Peyer's patch (tissue), 4 donors: ENCODE measurements at regions not wholly inside any gene's neighbourhood (a gene's known extent, or its start where the extent isn't known, plus 50 kb on each side); places are given as distances from the start of the nearest gene placed in this dataset.

Source experiments
- DNase-seq, 3 donors: peaks; one replicate each; pipeline ENCODE4 v3.0.0-alpha.2; 2017 to 2019
- H3K27ac ChIP-seq, 4 donors: fragments of 200-600 bp; sonication (generic); one replicate each; pipeline ENCODE4 v1.5.1; 2016 to 2019
- H3K27me3 ChIP-seq, 2 donors: fragments of 200-600 bp; sonication (generic); one replicate each; pipeline ENCODE4 v1.5.1; 2019
- H3K36me3 ChIP-seq, 3 donors: fragments of 200-600 bp; sonication (generic); one replicate each; pipeline ENCODE4 v1.5.1; 2016 to 2019
- H3K4me1 ChIP-seq, 4 donors: fragments of 200-600 bp; sonication (generic); one replicate each; pipeline ENCODE4 v1.5.1; 2016 to 2019
- H3K4me3 ChIP-seq, 4 donors: fragments of 200-600 bp; sonication (generic); 1 replicate in 3 of 4; 2 replicates in 1 of 4; pipeline ENCODE4 v1.5.1; 2016 to 2019; ENCODE audit warnings: mild to moderate bottlenecking in 1 of 4
- H3K9me3 ChIP-seq, 4 donors: fragments of 200-600 bp; sonication (generic); one replicate each; pipeline ENCODE4 v1.5.1; 2016 to 2019; ENCODE audit warnings: mild to moderate bottlenecking in 1 of 4
- CTCF ChIP-seq, 6 experiments: fragments of 450-650 bp in 4 of 6; fragments of 200-600 bp in 2 of 6; sonication (generic) in 1 of 6; IDR thresholded peaks; one replicate each; pipeline ENCODE4 v1.5.1; 2017 to 2019; ENCODE audit warnings: antibody characterized with exemption in 6 of 6, mild to moderate bottlenecking in 3 of 6, moderate library complexity in 1 of 6
- POLR2A ChIP-seq, 2 donors: fragments of 450-650 bp; IDR thresholded peaks; one replicate each; pipeline ENCODE4 v1.5.1; 2017; ENCODE audit warnings: antibody characterized with exemption in 2 of 2, mild to moderate bottlenecking in 2 of 2, moderate library complexity in 2 of 2

- Histone ChIP-seq H3K4me1 (no peaks in the 10 kb centered on the region), H3K9me3 (no peaks in the 10 kb centered on the region), H3K27ac (no peak overlapping the region), H3K27me3 (no peaks in the 10 kb centered on the region), H3K36me3 (no peaks in the 10 kb centered on the region), H3K4me3 (no peak overlapping the region)
- no peak for TF ChIP-seq POLR2A (IDR thresholded peaks at IDR 0.05)
- no peak for TF ChIP-seq CTCF (IDR thresholded peaks at IDR 0.05)
- no peak for DNase-seq
Observed at GRCh38 chr3:147729641-147730040, 320.5 kb downstream of the ZIC1 start.

GRCh38 chr3:147730284-147730683, 321.1 kb downstream of the ZIC1 start:
- Histone ChIP-seq H3K9me3 (no peaks in the 10 kb centered on the region), H3K36me3 (no peaks in the 10 kb centered on the region), H3K4me3 (no peak overlapping the region), H3K27ac (no peak overlapping the region), H3K4me1 (no peaks in the 10 kb centered on the region), H3K27me3 (no peaks in the 10 kb centered on the region)
- no peak for DNase-seq
- TF ChIP-seq POLR2A (IDR thresholded peaks at IDR 0.05) = no peak
- no peak for TF ChIP-seq CTCF (IDR thresholded peaks at IDR 0.05)

GRCh38 chr3:147733217-147733616, 324.1 kb downstream of the ZIC1 start:
- Histone ChIP-seq H3K9me3 (no peaks in the 10 kb centered on the region), H3K4me3 (no peak overlapping the region), H3K27ac (no peak overlapping the region), H3K4me1 (no peaks in the 10 kb centered on the region), H3K36me3 (no peaks in the 10 kb centered on the region), H3K27me3 (no peaks in the 10 kb centered on the region)
- TF ChIP-seq CTCF (IDR thresholded peaks at IDR 0.05) = no peak
- no peak for TF ChIP-seq POLR2A (IDR thresholded peaks at IDR 0.05)
- DNase-seq = no peak

- H3K4me3 ChIP-seq = no peak overlapping the region
- H3K27ac ChIP-seq = no peak overlapping the region
- H3K36me3 ChIP-seq = no peaks in the 10 kb centered on the region
- TF ChIP-seq CTCF (IDR thresholded peaks at IDR 0.05) = no peak
- no peaks in the 10 kb centered on the region for H3K27me3 ChIP-seq
- no peaks in the 10 kb centered on the region for H3K9me3 ChIP-seq
- DNase-seq = no peak
- H3K4me1 ChIP-seq = no peaks in the 10 kb centered on the region
Observed at GRCh38 chr3:147735616-147736015, 326.5 kb downstream of the ZIC1 start.

GRCh38 chr3:147736226-147736625, 327.1 kb downstream of the ZIC1 start:
- no peak for TF ChIP-seq POLR2A (IDR thresholded peaks at IDR 0.05)
- TF ChIP-seq CTCF (IDR thresholded peaks at IDR 0.05) = no peak
- Histone ChIP-seq H3K4me3 (no peak overlapping the region), H3K27me3 (no peaks in the 10 kb centered on the region), H3K9me3 (no peaks in the 10 kb centered on the region), H3K36me3 (no peaks in the 10 kb centered on the region), H3K4me1 (no peaks in the 10 kb centered on the region), H3K27ac (no peak overlapping the region)
- DNase-seq = no peak

- H3K9me3 ChIP-seq = no peaks in the 10 kb centered on the region
- H3K4me1 ChIP-seq = no peaks in the 10 kb centered on the region
- no peak overlapping the region for H3K4me3 ChIP-seq
- no peak for DNase-seq
- TF ChIP-seq CTCF (IDR thresholded peaks at IDR 0.05) (no peak), POLR2A (IDR thresholded peaks at IDR 0.05) (no peak)
- H3K27me3 ChIP-seq = no peaks in the 10 kb centered on the region
- H3K27ac ChIP-seq = no peak overlapping the region
- H3K36me3 ChIP-seq = no peaks in the 10 kb centered on the region
Observed at GRCh38 chr3:147737376-147737775, 328.2 kb downstream of the ZIC1 start.
